Gastrocnemius medialis (tissue), 4 donors: ENCODE measurements at regions not wholly inside any gene's neighbourhood (a gene's known extent, or its start where the extent isn't known, plus 50 kb on each side); places are given as distances from the start of the nearest gene placed in this dataset.

Source experiments
- ATAC-seq, 2 donors: fragments of 150-250 bp; one replicate each; pipeline ENCODE4 v1.9.1; 2016
- DNase-seq, 2 donors: peaks; one replicate each; pipeline ENCODE4 v3.0.0-alpha.2; 2019
- H3K27ac ChIP-seq, 4 donors: fragments of 200-600 bp; sonication (generic); 1 replicate in 1 of 4; 2 replicates in 3 of 4; pipeline ENCODE4 v1.5.1; 2016 to 2018; ENCODE audit warnings: mild to moderate bottlenecking in 2 of 4, moderate library complexity in 1 of 4
- H3K27me3 ChIP-seq, 3 donors: fragments of 200-600 bp; sonication (generic) in 2 of 3; 1 replicate in 1 of 3; 2 replicates in 2 of 3; pipeline versions ENCODE4 v1.5.1 to v1.6.0; 2016 to 2019; ENCODE audit warnings: mild to moderate bottlenecking in 1 of 3, moderate library complexity in 1 of 3
- H3K36me3 ChIP-seq, 2 donors: fragments of 200-600 bp; sonication (generic) in 1 of 2; one replicate each; pipeline ENCODE4 v1.5.1; 2017 to 2018
- H3K4me1 ChIP-seq, 2 donors: fragments of 200-600 bp; sonication (generic) in 1 of 2; one replicate each; pipeline ENCODE4 v1.5.1; 2016 to 2017; ENCODE audit warnings: mild to moderate bottlenecking in 2 of 2
- H3K4me3 ChIP-seq, 4 donors: fragments of 200-600 bp; sonication (generic) in 3 of 4; 1 replicate in 1 of 4; 2 replicates in 3 of 4; pipeline ENCODE4 v1.5.1; 2016 to 2019; ENCODE audit warnings: mild to moderate bottlenecking in 2 of 4
- H3K9me3 ChIP-seq, 3 donors: fragments of 200-600 bp; sonication (generic) in 2 of 3; 1 replicate in 1 of 3; 2 replicates in 2 of 3; pipeline ENCODE4 v1.5.1; 2016 to 2019
- POLR2A ChIP-seq, 2 donors: fragments of 450-650 bp; IDR thresholded peaks; one replicate each; pipeline ENCODE4 v1.6.1; 2017; ENCODE audit warnings: antibody characterized with exemption in 2 of 2, mild to moderate bottlenecking in 2 of 2, moderate library complexity in 2 of 2
- in situ Hi-C, 4 donors: fragments of 200-750 bp; cut with MboI; loops; one replicate each; pipeline versions ENCODE4 v1.15.0 to v1.8.0; 2017; ENCODE audit warnings: low sequenced_read_pairs in 4 of 4
- intact Hi-C: fragments of 100-400 bp; cut with DNase I; formaldehyde crosslinking; loops from one replicate; pipeline ENCODE4 v1.15.1; 2023; ENCODE audit warnings: low total_unique reads
- TF ChIP-seq, protein P1 (sequence below), 5 experiments: fragments of 450-650 bp in 3 of 5; fragments of 200-600 bp in 2 of 5; sonication (generic) in 2 of 5; IDR thresholded peaks in 4 of 5; conservative IDR thresholded peaks in 1 of 5; 1 replicate in 4 of 5; 2 replicates in 1 of 5; pipeline ENCODE4 v1.5.1; 2016 to 2019; ENCODE audit warnings: antibody characterized with exemption in 5 of 5, mild to moderate bottlenecking in 3 of 5, moderate library complexity in 3 of 5

DNA sequence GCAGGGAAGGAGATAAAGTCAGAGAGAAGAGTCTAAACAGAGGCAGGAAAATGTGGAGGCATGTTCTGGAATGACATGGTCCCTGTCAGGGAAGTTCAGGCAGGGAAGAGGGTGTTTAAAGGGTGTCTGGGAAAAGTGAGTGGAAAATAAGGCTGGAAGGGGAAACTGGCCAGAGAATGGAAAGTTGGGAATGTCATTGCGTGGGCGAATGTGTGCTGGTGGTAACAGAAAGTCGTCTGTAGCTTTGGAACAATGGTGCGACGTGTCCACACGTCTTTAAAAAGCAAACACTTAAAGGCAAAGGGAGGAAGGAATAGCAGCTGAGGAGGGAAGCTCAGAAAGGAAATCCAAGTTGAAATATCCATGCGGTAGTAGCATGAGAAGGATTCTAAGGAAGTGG, 469.5 kb upstream of the SALL3 start:
- DNase-seq, result no peak
- no peak overlapping the region for H3K27ac ChIP-seq
- no peaks in the 10 kb centered on the region for H3K4me1 ChIP-seq
- no peak for TF ChIP-seq POLR2A (IDR thresholded peaks at IDR 0.05)
- H3K9me3 ChIP-seq, result no peaks in the 10 kb centered on the region
- intact Hi-C loops, result no loop called here
- H3K4me3 ChIP-seq, result no peak overlapping the region
- in situ Hi-C loops, result no loop called here
- no peaks in the 10 kb centered on the region for H3K36me3 ChIP-seq
- no peaks in the 10 kb centered on the region for H3K27me3 ChIP-seq
- no peak for ATAC-seq

DNA sequence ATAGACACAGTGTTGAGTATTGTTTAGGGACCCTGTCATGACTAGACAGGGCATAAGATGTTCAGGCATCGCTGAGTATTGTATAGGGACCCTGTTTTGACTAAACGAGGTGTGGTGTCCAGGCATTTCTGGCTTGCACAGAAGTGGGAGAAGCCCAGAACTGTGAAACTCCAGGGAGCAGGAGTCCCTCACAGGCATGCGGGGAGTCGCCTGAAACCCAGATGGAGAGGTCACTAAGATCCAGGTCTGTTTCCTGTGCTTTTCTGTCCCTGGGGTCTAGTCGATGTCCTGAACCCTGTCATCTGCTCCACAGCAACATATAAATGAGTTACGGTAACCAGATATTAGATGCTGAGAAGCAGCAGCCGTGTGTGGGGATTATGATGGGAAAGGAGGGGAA, 469.0 kb upstream of the SALL3 start:
- Histone ChIP-seq H3K27ac (no peak overlapping the region), H3K4me3 (no peak overlapping the region), H3K9me3 (no peaks in the 10 kb centered on the region), H3K27me3 (no peaks in the 10 kb centered on the region), H3K36me3 (no peaks in the 10 kb centered on the region), H3K4me1 (no peaks in the 10 kb centered on the region)
- TF ChIP-seq, protein P1, sequence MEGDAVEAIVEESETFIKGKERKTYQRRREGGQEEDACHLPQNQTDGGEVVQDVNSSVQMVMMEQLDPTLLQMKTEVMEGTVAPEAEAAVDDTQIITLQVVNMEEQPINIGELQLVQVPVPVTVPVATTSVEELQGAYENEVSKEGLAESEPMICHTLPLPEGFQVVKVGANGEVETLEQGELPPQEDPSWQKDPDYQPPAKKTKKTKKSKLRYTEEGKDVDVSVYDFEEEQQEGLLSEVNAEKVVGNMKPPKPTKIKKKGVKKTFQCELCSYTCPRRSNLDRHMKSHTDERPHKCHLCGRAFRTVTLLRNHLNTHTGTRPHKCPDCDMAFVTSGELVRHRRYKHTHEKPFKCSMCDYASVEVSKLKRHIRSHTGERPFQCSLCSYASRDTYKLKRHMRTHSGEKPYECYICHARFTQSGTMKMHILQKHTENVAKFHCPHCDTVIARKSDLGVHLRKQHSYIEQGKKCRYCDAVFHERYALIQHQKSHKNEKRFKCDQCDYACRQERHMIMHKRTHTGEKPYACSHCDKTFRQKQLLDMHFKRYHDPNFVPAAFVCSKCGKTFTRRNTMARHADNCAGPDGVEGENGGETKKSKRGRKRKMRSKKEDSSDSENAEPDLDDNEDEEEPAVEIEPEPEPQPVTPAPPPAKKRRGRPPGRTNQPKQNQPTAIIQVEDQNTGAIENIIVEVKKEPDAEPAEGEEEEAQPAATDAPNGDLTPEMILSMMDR (IDR thresholded peaks at IDR 0.05 in 4 of 5, conservative IDR thresholded peaks at IDR 0.05 in 1 of 5), result no peak
- TF ChIP-seq POLR2A (IDR thresholded peaks at IDR 0.05), result no peak
- in situ Hi-C loops, result no loop called here
- intact Hi-C loops, result no loop called here
- no peak for DNase-seq
- no peak for ATAC-seq

DNA sequence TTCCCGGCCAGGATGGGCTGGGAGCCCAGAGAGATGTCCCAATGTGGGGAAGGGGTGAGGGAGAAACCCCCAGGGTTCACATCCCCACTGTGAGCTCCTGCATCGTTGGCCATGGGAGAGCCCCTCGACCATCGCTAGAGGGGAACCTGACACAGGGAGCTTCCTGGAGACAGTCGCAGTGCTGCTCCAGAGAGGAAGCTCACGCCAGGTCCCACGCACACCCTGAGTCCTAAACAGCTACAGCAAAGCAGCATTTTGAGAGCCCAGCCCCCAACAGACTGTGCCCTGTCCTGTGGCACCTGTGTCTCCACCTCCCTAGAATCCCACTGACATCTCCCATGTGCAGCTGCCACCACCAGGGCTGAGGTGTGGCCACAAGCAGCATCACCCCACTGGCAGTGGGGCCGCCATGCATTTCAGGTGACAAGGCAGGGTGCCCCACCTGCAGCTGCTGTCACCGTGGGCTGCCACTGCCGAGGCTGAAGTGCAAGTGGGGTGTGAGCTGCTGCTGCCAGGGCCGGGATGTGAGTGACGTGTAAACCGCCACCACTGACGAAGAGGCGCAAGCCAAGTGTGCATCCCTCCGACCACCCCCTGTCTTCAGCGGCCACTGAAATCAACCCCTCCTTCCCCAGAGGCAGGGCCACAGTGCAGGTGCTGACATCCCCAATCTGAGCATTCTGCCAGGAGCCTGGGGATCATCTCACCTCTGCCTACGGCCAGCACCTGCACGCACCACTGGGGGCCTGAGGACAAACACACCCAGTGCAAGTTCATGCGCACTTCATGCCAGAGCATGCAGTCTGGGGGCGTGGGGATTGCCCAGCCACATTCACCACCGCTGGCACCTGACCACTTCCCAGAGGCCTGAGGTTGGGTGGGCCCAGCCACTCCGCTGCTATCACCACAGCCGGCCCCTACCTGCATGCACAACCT, 467.7 kb upstream of the SALL3 start:
- no peaks in the 10 kb centered on the region for H3K36me3 ChIP-seq
- no peaks in the 10 kb centered on the region for H3K4me1 ChIP-seq
- in situ Hi-C loops, result no loop called here
- H3K4me3 ChIP-seq, result no peak overlapping the region
- H3K27me3 ChIP-seq, result no peaks in the 10 kb centered on the region
- intact Hi-C loops, result no loop called here
- no peak for ATAC-seq
- H3K27ac ChIP-seq, result no peak overlapping the region
- TF ChIP-seq, protein P1 (IDR thresholded peaks at IDR 0.05 in 4 of 5, conservative IDR thresholded peaks at IDR 0.05 in 1 of 5), result no peak
- TF ChIP-seq POLR2A (IDR thresholded peaks at IDR 0.05), result no peak
- no peak for DNase-seq
- no peaks in the 10 kb centered on the region for H3K9me3 ChIP-seq

DNA sequence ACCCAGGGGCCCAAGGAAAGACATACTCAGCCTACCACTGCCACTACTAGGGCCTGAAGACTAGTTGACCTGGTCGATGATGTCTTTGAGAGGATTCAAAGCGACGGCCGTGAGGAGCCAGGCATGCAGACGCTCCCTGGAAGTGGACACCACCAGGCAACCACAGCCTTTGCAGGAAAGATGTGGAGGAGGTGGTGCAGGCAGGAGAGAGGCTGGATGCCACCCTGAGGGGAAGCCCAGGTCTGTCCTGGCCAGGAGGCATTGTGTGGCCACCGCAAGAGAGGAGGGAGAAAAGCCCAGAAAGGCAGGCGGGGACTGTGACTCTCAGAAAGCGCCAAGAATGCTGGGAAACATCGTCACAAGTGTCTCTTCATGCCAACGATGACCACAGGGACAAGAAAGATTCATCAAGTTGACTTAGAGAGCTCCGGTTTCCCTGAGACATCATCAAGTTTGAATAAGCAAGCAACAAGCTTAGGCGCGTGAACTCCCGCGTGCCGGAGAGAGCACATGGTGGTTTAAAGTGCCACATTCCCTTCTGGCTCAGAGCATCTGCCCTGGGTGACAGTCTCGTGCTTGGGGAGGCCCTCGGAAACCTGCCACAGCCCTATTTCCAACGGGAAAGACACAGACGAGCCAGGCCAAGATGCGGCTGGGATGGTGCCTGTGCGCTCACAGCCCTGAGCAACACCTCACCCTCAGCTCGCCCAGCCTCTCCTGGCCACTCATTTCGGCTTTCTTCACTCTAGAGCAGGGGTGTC, 464.5 kb upstream of the SALL3 start:
- intact Hi-C loops, result no loop called here
- Histone ChIP-seq H3K4me1 (no peaks in the 10 kb centered on the region), H3K27me3 (no peaks in the 10 kb centered on the region), H3K27ac (no peak overlapping the region), H3K4me3 (no peak overlapping the region), H3K36me3 (no peaks in the 10 kb centered on the region), H3K9me3 (no peaks in the 10 kb centered on the region)
- no peak for TF ChIP-seq POLR2A (IDR thresholded peaks at IDR 0.05)
- TF ChIP-seq, protein P1 (IDR thresholded peaks at IDR 0.05 in 4 of 5, conservative IDR thresholded peaks at IDR 0.05 in 1 of 5), result no peak
- ATAC-seq, result no peak
- DNase-seq, result no peak
- in situ Hi-C loops, result no loop called here

DNA sequence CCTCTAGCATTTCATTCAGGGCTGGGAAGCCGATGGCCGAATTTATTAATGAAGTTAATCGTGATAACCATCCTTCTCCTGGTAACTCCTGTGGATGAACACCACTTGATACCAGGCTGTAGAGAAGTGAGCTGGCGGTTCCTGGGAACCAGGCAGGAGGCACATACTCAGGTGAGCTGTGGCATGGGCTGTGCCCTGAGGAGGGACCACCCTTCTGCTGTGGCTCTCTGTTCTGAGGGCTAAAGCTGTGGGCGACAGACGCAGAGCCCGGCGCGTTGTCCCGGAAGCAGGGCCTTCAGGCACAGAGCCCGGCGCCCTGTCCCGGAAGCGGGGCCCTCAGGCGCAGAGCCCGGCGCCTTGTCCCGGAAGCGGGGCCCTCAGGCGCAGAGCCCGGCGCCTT, 462.3 kb upstream of the SALL3 start:
- no peaks in the 10 kb centered on the region for H3K27me3 ChIP-seq
- DNase-seq, result no peak
- in situ Hi-C loops, result no loop called here
- no peaks in the 10 kb centered on the region for H3K4me1 ChIP-seq
- no peaks in the 10 kb centered on the region for H3K9me3 ChIP-seq
- H3K27ac ChIP-seq, result no peak overlapping the region
- TF ChIP-seq, protein P1 (IDR thresholded peaks at IDR 0.05 in 4 of 5, conservative IDR thresholded peaks at IDR 0.05 in 1 of 5), result no peak
- no peak for TF ChIP-seq POLR2A (IDR thresholded peaks at IDR 0.05)
- no peak overlapping the region for H3K4me3 ChIP-seq
- intact Hi-C loops, result no loop called here
- H3K36me3 ChIP-seq, result no peaks in the 10 kb centered on the region
- no peak for ATAC-seq
